Esophagus squamous epithelium (tissue), 5 donors: ENCODE measurements at regions not wholly inside any gene's neighbourhood (a gene's known extent, or its start where the extent isn't known, plus 50 kb on each side); places are given as distances from the start of the nearest gene placed in this dataset.

Experiments used
- DNase-seq: peaks from one replicate; lab custom pipeline; 2025; lab: John Stamatoyannopoulos, UW
- H3K27ac ChIP-seq, 4 donors: fragments of 200-600 bp; sonication (generic); one replicate each; pipeline ENCODE4 v1.5.1; 2016 to 2019; ENCODE audit warnings: mild to moderate bottlenecking in 1 of 4
- H3K27me3 ChIP-seq, 4 donors: fragments of 200-600 bp; sonication (generic); 1 replicate in 3 of 4; 2 replicates in 1 of 4; pipeline versions ENCODE4 v1.5.1 to v1.6.0; 2017 to 2021; ENCODE audit warnings: antibody characterized with exemption in 1 of 4
- H3K36me3 ChIP-seq, 3 donors: fragments of 200-600 bp; sonication (generic); one replicate each; pipeline ENCODE4 v1.5.1; 2016 to 2019
- H3K4me1 ChIP-seq, 3 donors: fragments of 200-600 bp; sonication (generic); one replicate each; pipeline ENCODE4 v1.5.1; 2017 to 2019
- H3K4me3 ChIP-seq, 4 donors: fragments of 200-600 bp; sonication (generic); 1 replicate in 3 of 4; 2 replicates in 1 of 4; pipeline ENCODE4 v1.5.1; 2016 to 2019; ENCODE audit warnings: mild to moderate bottlenecking in 2 of 4, moderate library complexity in 1 of 4
- H3K9me3 ChIP-seq, 3 donors: fragments of 200-600 bp; sonication (generic); one replicate each; pipeline ENCODE4 v1.5.1; 2016 to 2019
- CTCF ChIP-seq, 6 experiments: fragments of 450-650 bp in 4 of 6; fragments of 200-600 bp in 2 of 6; sonication (generic) in 2 of 6; IDR thresholded peaks; one replicate each; pipeline ENCODE4 v1.5.1; 2016 to 2019; ENCODE audit warnings: antibody characterized with exemption in 6 of 6, mild to moderate bottlenecking in 4 of 6, moderate library complexity in 4 of 6
- POLR2A ChIP-seq, 4 donors: fragments of 450-650 bp; IDR thresholded peaks; one replicate each; pipeline ENCODE4 v1.6.1; 2017; ENCODE audit warnings: antibody characterized with exemption in 4 of 4, mild to moderate bottlenecking in 4 of 4, moderate library complexity in 3 of 4
- WGBS, 2 donors: methylation state at CpG; one replicate each; pipeline ENCODE4 v1.1.5; 2018; 5-methylcytosine and 5-hydroxymethylcytosine counted together
- intact Hi-C: fragments of 100-400 bp; cut with DNase I; formaldehyde crosslinking; loops from one replicate; pipeline ENCODE4 v1.15.0; 2022
- donor health status: DM: yes; HTN: yes; CAD: no.

GRCh38 chr3:184632551-184633236 is 71.1 kb downstream of the EPHB3 start:
- no peak for DNase-seq
- H3K27ac ChIP-seq: no peak overlapping the region
- no peaks in the 10 kb centered on the region for H3K36me3 ChIP-seq
- H3K9me3 ChIP-seq: no peaks in the 10 kb centered on the region
- peaks cover 6 to 20% (median 7%) of the 10 kb centered on the region in 3 donors for H3K4me1 ChIP-seq
- no peaks in the 10 kb centered on the region for H3K27me3 ChIP-seq
- intact Hi-C loops: no loop called here
- H3K4me3 ChIP-seq: no peak overlapping the region
- TF ChIP-seq CTCF (IDR thresholded peaks at IDR 0.05) (peak in 1 of 6 experiments; percentile 33), POLR2A (IDR thresholded peaks at IDR 0.05) (no peak)
- WGBS, 2 donors: 69 to 76% methylated on average over 6 to 10 of the region's 11 CpGs
